ENCODE measurements at regions not wholly inside any gene's neighbourhood (a gene's known extent, or its start where the extent isn't known, plus 50 kb on each side); places are given as distances from the start of the nearest gene placed in this dataset.

- no peak overlapping the region for H3K4me3 ChIP-seq (ENCODE audit: low read depth, low read length)
- no peak for TF ChIP-seq CTCF (IDR thresholded peaks at IDR 0.05; ENCODE audit: insufficient read depth, low read depth, low read length, missing control alignments)
- DNase-seq (ENCODE audit: low read depth), result no peak
These were observed 266.6 kb downstream of the ETAA1 start for GRCh38 chr2:67663776-67664175.

- DNase-seq (ENCODE audit: low read depth), result no peak
- no peak overlapping the region for H3K4me3 ChIP-seq (ENCODE audit: low read depth, low read length)
- no peak for TF ChIP-seq CTCF (IDR thresholded peaks at IDR 0.05; ENCODE audit: insufficient read depth, low read depth, low read length, missing control alignments)
These were observed 269.4 kb downstream of the ETAA1 start for GRCh38 chr2:67666386-67667053.

GRCh38 chr2:67667054-67667908 lies 270.1 kb downstream of the ETAA1 start:
- H3K4me3 ChIP-seq (ENCODE audit: low read depth, low read length), result no peak overlapping the region
- no peak for DNase-seq (ENCODE audit: low read depth)
- TF ChIP-seq CTCF (IDR thresholded peaks at IDR 0.05; ENCODE audit: insufficient read depth, low read depth, low read length, missing control alignments), result no peak

- no peak for TF ChIP-seq CTCF (IDR thresholded peaks at IDR 0.05; ENCODE audit: insufficient read depth, low read depth, low read length, missing control alignments)
- DNase-seq (ENCODE audit: low read depth), result no peak
- H3K4me3 ChIP-seq (ENCODE audit: low read depth, low read length), result no peak overlapping the region
These were observed 271.4 kb downstream of the ETAA1 start for GRCh38 chr2:67668538-67668937.

GRCh38 chr2:67669168-67669567 lies 272.0 kb downstream of the ETAA1 start:
- no peak for TF ChIP-seq CTCF (IDR thresholded peaks at IDR 0.05; ENCODE audit: insufficient read depth, low read depth, low read length, missing control alignments)
- DNase-seq (ENCODE audit: low read depth), result no peak
- no peak overlapping the region for H3K4me3 ChIP-seq (ENCODE audit: low read depth, low read length)

GRCh38 chr2:67669766-67670165 lies 272.6 kb downstream of the ETAA1 start:
- DNase-seq (ENCODE audit: low read depth), result no peak
- no peak for TF ChIP-seq CTCF (IDR thresholded peaks at IDR 0.05; ENCODE audit: insufficient read depth, low read depth, low read length, missing control alignments)
- H3K4me3 ChIP-seq (ENCODE audit: low read depth, low read length), result no peak overlapping the region

Data from GM12865 (cell line).